GM12865 (cell line): ENCODE measurements at regions not wholly inside any gene's neighbourhood (a gene's known extent, or its start where the extent isn't known, plus 50 kb on each side); places are given as distances from the start of the nearest gene placed in this dataset.
"Not testable (repeated sequence)": the region's sequence is repeated elsewhere in the genome, so short reads cannot be mapped to it uniquely, and the experiment has no call there.

Source experiments
- DNase-seq: peaks from one replicate; pipeline ENCODE4 v3.0.0; 2010; ENCODE audit warnings: low read depth
- H3K4me3 ChIP-seq: 2 replicates; pipeline ENCODE4 v1.5.1; 2011; ENCODE audit warnings: mild to moderate bottlenecking, low read depth, low read length, control low read depth
- CTCF ChIP-seq: IDR thresholded peaks from 2 replicates; pipeline ENCODE4 v1.5.1; 2011; ENCODE audit warnings: low read length, control low read depth, low read depth, inconsistent platforms; ENCODE audit not compliant: insufficient read depth; ENCODE audit errors: missing control alignments

GRCh38 chr3:96491868-96492267 lies 322.5 kb upstream of the EPHA6 start:
- H3K4me3 ChIP-seq, result no peak overlapping the region
- TF ChIP-seq CTCF, result no peak
- no peak for DNase-seq

GRCh38 chr3:96510334-96510733 lies 304.1 kb upstream of the EPHA6 start:
- DNase-seq, result no peak
- TF ChIP-seq CTCF, result no peak
- no peak overlapping the region for H3K4me3 ChIP-seq

- DNase-seq, result no peak
- H3K4me3 ChIP-seq, result no peak overlapping the region
- no peak for TF ChIP-seq CTCF
These were observed 277.2 kb upstream of the EPHA6 start for GRCh38 chr3:96537165-96537564.

- TF ChIP-seq CTCF, result no peak
- no peak overlapping the region for H3K4me3 ChIP-seq
- no peak for DNase-seq
These were observed 276.2 kb upstream of the EPHA6 start for GRCh38 chr3:96538186-96538585.

- no peak for TF ChIP-seq CTCF
- H3K4me3 ChIP-seq, result no peak overlapping the region
- no peak for DNase-seq
These were observed 266.3 kb upstream of the EPHA6 start for GRCh38 chr3:96548073-96548472.

GRCh38 chr3:96576935-96577334 lies 237.5 kb upstream of the EPHA6 start:
- no peak overlapping the region for H3K4me3 ChIP-seq
- DNase-seq, result no peak
- TF ChIP-seq CTCF, result no peak

- no peak for DNase-seq
- no peak overlapping the region for H3K4me3 ChIP-seq
- TF ChIP-seq CTCF, result no peak
These were observed 230.3 kb upstream of the EPHA6 start for GRCh38 chr3:96584066-96584465.

GRCh38 chr3:96606865-96607264 lies 207.5 kb upstream of the EPHA6 start:
- not testable (repeated sequence) for DNase-seq, H3K4me3 ChIP-seq
